SK-MEL-5 (cell line): ENCODE measurements at regions not wholly inside any gene's neighbourhood (a gene's known extent, or its start where the extent isn't known, plus 50 kb on each side); places are given as distances from the start of the nearest gene placed in this dataset.
"Not testable (repeated sequence)": the region's sequence is repeated elsewhere in the genome, so short reads cannot be mapped to it uniquely, and the experiment has no call there.

Source experiments
- DNase-seq: peaks from one replicate; pipeline ENCODE4 v3.0.0-alpha.2; 2016; ENCODE audit warnings: low read depth, low spot score
- in situ Hi-C: cut with HindIII; loops from 2 replicates; pipeline ENCODE4 v1.10.0; 2016; ENCODE audit warnings: low sequenced_read_pairs, high pct_unique_total_duplicates, low pct_unique_long_range_greater_than_20kb

DNA sequence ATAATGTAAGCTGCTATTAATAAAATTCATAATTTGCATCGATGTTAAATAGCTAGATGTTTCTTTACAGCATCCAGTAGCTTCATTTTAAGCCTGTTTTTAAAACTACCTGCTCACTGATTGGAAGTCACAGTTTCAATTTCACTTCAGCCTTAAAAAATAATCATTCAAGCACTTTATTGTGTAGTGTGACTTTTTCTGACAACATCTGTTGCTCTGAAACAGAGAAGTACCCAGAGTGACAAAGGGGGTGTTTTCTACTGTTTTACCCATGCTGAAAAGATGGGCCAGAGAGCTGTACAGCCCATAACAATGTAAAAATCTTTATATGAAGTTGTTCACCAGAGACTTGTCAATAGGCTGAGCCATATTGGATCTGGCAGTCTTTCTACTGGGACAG is 437.2 kb downstream of the MDFIC start:
- DNase-seq = no peak
- in situ Hi-C loops = no loop called here

DNA sequence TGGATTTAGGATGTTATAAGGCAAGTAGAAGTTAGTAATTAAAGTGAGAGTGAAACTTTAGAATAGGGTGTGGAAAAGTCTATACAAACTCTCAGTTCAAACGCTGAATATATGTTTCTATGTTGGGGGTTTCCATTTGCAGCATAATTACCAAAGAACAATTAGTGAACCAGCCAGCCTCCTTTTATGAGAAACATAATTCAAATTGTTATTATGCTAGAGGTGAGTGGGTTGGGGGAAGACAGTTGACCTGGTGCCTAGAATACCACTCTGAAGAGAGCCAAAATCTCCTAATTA is 435.8 kb downstream of the MDFIC start:
- no peak for DNase-seq
- in situ Hi-C loops = no loop called here

DNA sequence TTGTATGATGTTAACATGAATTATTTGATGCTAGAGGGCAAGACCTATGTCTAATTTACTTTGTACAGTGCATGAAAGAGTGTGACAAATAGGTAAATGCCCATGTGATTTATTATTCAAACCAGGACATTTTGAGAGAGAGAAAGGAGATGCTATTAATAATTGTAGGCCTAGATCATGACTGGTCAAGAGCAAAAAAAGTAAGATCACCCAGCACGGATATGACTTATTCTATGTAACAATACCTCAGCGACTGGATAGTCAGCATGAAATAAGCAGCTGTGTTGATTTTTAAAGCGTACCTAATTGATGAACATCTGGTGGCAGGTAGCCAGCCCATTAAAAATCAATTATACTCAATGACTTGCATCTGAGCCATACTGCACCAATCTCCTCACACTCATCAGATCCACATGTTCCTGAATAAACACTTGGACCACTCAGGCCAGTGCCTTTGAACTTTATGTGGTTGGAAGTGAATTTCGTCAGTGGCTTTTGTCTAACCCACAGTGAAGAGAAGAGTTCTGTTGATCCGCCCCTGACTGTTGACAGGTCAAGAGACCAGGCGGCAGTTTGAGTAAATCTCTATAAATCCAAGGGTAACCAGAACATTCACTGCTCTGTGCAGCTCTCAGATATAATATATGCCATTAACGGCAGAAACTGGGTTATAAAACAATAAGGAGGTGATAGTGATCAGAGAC is 435.3 kb downstream of the MDFIC start:
- no peak for DNase-seq
- in situ Hi-C loops = no loop called here

DNA sequence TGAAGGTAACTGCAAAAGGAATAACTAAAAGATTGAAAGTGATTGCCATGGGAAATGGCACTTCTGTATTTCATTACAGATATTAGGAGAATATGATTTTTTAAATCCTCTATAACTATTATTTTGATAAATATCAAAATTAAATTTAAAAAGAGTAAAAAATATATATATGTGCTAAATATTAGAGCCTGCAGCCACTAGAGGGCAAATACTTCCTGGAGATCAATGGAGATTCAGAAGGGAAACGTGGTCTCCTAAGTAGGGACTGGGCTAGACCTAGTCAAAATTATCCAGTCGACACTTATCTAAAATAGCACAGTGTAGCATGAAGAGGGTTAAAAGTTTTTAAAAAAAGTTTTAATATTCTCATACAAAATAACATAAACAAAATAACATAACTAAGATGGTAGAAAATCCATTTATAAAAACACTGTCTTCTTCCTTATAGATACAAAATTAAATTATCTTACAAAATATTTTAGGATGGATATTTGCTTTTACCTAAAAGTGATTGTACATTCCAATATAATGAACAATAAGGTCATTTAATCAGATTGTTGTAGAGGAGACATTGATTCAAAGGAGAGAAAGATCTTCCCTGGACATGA is 434.3 kb downstream of the MDFIC start:
- DNase-seq = peak; percentile 60
- in situ Hi-C loops = no loop called here

DNA sequence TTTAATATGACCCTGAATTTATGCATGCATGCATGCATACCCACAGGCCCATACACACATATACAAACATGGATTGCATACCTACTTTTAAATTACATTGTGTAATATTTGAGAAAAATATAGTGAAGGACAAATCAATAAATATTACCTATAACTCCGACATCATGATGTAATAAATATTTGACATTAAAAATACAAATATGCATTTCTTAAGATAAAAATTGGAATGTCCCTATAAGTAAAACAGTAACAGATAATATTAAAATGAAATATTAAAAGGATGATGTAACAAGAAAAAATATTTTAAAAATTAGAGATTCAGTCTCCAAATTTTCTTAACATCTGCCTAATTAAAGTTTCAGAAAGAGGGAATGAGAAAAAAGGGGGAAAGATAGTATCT is 433.0 kb downstream of the MDFIC start:
- in situ Hi-C loops = no loop called here
- DNase-seq = no peak

DNA sequence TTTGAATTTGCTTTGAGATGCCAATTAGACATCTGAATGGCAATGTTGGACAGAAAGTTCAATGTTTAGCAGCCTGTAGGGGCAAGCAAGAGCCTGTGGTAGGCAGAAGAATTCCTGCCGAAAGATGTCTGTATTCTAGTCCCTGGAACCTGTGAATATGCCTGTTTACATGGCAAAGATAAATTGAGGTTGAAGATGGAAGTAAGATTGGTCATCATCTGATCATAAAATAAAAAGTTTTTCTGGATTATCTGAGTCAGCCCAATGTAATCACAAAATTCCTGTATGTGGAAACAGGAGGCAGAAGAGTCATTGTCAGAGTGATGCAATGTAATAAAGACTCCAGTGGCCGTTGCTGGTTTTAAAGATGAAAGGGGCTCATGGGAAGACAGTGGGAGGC is 430.5 kb downstream of the MDFIC start:
- peak; percentile 27 for DNase-seq
- in situ Hi-C loops = no loop called here

DNA sequence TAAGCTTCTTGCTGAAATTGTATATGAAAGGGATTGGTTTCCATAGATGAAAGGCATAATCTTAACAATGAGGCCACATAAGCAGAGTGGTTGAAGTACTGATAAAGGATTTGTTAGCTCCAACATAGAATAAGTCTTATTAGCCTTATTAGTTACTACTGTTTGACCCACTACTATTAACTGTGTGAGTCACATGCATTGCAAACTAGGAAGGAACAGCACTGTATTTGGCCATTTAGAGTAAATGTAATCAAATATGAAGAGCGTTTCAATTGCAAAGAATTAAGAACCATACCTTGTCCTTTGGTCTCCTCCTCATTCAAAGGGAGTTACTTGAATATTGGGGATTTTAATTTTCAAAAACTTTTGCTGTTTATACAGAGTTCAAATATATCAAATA is 428.9 kb downstream of the MDFIC start:
- in situ Hi-C loops = no loop called here

DNA sequence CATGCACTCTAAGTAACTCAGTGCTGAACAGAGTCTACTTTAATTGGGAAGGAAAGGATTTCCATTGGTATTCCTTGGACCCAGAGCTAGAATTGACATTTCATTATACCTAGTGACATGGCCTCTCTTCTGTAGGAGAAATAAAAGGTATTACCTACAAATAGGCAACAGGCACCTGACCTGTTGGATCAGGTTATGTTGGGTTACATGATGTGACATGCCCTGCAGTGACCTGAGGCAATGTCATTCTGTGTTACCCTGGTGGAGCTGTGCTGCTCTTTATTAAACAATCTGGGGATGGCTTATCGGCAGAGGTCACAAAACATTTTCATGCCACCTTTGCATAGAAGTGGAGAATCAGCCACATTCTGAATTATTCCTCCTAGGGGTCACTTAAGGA is 427.7 kb downstream of the MDFIC start:
- in situ Hi-C loops = no loop called here
- DNase-seq = no peak

More for the DNA sequence above, 428.9 kb downstream of the MDFIC start:
- DNase-seq = no peak

DNA sequence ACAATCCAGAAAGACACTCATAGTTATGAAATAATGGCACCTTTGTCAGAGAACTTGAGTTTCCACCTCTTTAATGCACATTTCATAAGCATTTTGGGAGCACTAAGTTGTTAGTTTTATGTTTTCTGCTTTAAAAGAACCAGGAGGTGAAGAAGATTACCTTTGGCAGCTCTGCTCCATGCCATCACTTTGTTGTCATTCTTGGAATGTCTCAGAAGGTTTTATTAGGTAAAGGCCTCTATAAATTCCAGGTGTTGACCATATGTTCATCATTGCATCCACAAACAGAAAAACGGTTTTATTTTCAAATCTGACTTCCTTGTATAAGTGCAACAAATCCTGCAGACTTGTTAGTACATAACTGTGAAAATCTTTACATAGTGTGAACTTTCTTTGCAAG is 424.8 kb downstream of the MDFIC start:
- no peak for DNase-seq
- in situ Hi-C loops = no loop called here

DNA sequence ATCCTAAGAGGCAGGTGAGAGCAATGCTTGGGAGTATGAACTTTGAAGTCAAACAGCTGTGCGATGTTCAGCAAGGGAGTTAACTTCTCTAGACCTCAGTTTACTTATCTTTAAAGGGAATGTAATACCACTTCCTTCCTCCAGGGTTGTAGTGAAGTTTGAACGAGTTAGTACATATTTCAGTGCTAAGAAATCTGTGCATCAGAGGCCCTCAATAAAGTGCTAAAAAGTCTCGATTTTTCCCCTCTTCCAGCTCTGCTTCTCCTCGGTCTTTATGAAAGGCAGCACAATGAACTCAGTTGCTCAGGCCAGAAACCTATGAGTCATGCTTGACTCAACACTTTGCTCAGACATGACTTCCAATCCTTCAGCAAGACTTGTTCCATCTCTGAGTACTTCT is 418.9 kb downstream of the MDFIC start:
- peak; percentile 34 for DNase-seq
- in situ Hi-C loops = no loop called here

DNA sequence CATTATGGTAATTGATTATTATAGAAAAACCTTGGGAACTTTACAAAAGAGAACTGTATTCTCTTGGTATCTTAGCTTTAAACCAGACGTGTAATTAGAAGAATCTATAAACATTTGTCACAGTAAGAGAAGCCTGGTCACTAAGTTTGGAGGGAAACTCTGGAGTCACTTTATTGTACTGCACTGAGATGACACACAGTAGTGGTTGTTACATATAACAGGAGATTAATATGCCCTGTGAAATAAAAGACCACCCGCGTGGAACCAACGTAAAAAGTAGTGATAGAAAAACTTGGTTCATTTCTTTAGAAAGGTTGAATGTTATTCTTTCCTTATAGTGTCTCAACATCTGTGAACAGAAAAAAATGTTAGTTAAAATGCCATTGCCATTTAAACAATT is 416.1 kb downstream of the MDFIC start:
- in situ Hi-C loops = no loop called here
- DNase-seq = no peak

DNA sequence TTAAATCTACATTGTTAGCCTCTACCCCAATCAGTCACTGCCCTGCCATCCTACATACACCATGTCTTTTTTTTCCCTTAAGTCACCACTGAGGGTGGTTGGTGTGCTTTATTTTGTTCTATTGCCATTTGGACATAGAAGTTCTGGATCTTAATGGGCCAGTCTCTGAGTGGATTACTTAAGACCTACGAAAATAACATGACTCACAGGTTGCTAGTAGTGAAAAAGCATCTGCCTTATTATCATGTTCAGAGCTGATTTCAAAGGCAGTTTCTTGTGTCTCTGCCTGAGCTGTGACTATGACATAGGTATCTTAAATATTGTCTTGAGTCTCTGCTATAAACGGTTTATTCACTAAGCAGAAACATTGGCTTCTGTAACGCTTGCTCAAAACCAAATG is 410.8 kb downstream of the MDFIC start:
- DNase-seq = no peak
- in situ Hi-C loops = no loop called here

DNA sequence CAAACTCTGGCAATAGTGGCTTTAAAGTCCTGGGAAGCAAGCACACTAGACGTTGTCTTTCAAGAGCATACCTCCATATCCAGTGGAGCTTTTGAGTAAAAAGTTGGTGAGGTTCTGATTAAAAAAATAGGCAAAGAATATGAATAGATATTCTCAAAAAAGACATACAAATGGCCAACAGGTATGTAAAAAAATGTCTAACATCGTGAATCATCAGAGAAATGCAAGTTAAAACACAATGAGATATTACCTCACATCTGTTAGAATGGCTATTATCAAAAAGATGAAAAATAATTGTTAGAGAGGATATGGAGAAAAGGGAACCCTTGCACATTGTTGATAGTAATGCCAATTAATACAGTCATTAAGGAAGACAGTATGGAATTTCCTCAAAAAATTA is 407.1 kb downstream of the MDFIC start:
- in situ Hi-C loops = no loop called here
- DNase-seq = no peak

DNA sequence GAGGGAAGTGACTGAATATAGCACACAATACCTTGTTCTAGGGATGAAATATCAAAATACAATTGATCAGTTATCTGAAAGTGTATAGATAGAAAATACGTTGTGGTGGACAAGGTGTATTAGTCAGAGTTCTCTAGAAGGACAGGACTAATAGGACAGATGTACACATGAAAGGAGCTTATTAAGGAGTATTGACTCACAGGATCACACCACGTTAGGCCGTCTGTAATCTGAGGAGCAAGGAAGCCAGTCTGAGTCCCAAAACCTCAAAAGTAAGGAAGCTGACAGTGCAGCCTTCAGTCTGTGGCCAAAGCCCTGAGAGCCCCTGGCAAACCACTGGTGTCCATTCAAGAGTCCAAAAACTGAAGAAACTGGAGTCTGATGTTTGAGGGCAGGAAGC is 406.1 kb downstream of the MDFIC start:
- in situ Hi-C loops = no loop called here
- no peak for DNase-seq

DNA sequence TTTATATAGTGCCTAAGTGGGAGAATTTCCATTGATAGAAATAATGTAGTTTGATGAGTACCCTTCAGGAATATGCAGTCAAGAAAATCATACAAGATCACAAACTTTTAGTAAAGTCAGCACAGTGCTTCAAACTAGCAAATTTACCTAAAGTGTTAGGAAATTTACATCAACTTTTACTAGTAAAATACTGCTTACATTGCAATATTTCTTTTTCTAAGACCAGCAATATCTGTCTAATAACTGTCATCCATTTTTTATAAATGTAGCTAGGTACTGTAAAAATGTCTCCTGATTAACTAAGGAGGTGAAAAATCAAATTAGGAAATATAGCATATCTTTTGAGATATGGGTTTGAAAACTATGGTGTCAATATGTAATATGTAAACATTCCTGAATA is 405.4 kb downstream of the MDFIC start:
- DNase-seq = no peak
- in situ Hi-C loops = no loop called here

DNA sequence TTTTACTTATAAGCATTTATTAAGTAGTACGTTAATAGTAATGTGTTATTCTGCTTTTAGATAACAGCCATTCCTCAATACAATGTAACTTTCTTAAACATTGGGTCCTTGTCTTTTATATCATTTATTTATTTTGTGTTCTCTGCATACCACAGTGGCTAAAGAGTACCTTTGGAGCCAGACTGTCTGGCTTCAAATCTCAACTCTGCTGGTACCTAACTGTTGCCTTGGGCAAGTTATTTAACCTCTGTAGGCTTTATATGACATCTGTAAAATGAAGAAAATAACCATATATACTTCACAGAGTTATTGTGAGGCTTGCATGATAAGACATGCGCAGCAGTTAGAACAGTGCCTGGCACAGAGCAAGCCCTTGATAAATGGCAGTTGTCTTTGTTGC is 397.6 kb downstream of the MDFIC start:
- in situ Hi-C loops = no loop called here
- DNase-seq = no peak

DNA sequence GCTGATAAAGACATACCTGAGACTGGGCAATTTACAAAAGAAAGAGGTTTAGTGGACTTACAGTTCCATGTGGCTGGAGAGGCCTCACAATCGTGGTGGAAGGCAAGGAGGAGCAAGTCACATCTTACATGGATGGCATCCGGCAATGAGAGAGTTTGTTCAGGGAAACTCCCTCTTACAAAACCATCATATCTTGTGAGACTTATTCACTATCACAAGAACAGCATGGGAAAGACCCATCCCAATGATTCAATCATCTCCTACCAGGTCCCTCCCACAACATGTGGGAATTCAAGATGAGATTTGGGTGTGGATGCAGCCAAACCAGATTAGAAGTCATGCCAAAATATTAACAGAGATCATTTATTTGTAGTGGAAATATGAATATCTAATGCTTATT is 388.4 kb downstream of the MDFIC start:
- DNase-seq, in situ Hi-C loops: not testable (repeated sequence)

DNA sequence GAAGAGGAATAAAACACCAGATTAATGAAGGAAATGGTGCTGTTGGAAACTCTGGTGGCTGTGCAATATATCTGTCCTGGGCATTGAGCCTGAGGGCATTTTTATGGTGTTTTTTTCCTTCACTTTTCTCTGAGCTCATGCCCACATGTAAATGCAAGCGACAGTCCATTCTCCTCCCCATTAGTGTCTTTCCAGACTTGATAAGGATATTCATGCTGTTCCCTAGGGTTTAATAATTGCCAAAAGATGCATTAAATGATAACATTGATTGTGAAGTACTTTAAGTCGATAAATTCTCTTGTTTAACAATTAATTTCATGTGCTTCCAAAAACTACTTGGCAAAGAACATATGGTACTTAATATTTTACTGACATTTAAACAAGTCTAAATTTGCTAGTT is 384.7 kb downstream of the MDFIC start:
- in situ Hi-C loops = no loop called here
- DNase-seq = no peak

DNA sequence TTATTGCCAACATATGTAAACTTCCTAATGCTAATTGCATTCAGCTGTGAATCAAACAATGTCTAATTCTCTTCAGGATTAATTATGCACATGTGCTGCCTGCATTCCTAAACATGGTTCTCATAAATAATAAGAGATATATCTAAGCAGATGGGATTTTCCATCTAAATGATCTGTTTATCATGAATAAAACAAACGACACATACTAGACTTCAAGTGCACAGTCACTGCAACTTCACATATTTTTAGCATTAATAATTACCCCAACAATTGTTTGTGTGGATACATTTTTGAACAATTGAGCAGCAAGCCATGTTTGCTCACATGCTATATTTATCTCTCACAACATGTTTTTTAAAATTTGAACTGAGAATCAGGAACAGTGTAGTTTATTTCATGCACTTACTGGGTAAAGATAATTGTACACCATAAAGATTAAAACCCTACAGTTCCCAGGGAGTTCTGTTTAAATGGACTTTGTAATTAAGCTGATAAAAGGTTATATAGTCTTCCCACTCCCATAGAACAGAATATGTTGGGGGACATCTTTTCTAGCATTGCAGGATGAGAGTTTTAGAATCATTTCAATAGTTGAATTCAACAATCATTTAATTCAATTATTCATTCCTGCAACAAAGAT is 378.5 kb downstream of the MDFIC start:
- in situ Hi-C loops = no loop called here
- DNase-seq = no peak
